HepG2 (cell line): ENCODE measurements at regions not wholly inside any gene's neighbourhood (a gene's known extent, or its start where the extent isn't known, plus 50 kb on each side); places are given as distances from the start of the nearest gene placed in this dataset.

Experiments
- CREB1 ChIP-seq, 2 experiments: fragments of 450-650 bp in 1 of 2; IDR thresholded peaks; 2 replicates each; pipeline ENCODE4 v1.6.1; 2016 to 2017; ENCODE audit warnings: control low read depth in 1 of 2, mild to moderate bottlenecking in 1 of 2, missing compliant biosample characterization in 1 of 2, missing genetic modification characterization in 1 of 2
- MXI1 ChIP-seq: IDR thresholded peaks from 3 replicates; pipeline ENCODE4 v1.6.1; 2012; ENCODE audit warnings: low read depth, low read length, inconsistent platforms, borderline replicate concordance
- PAWR ChIP-seq: sonication (generic); formaldehyde crosslinking; IDR thresholded peaks from 2 replicates; pipeline ENCODE4 v1.4.0; 2020; ENCODE audit warnings: missing genetic modification reagents, mild to moderate bottlenecking, borderline replicate concordance
- POLR2A ChIP-seq, 2 experiments: IDR thresholded peaks; 2 replicates each; pipeline ENCODE4 v1.6.1; 2011; ENCODE audit warnings: low read depth in 2 of 2, low read length in 2 of 2, mild to moderate bottlenecking in 1 of 2, moderate library complexity in 1 of 2; ENCODE audit not compliant: insufficient read depth in 1 of 2
- RELA ChIP-seq: sonication (generic); formaldehyde crosslinking; IDR thresholded peaks from 2 replicates; pipeline ENCODE4 v1.4.0; 2020; ENCODE audit warnings: missing genetic modification reagents
- SETDB1 ChIP-seq: sonication (generic); formaldehyde crosslinking; IDR thresholded peaks from 2 replicates; pipeline ENCODE4 v1.5.1; 2020; ENCODE audit warnings: missing genetic modification reagents, mild to moderate bottlenecking, borderline replicate concordance
- SIN3A ChIP-seq: IDR thresholded peaks from 2 replicates; pipeline ENCODE4 v1.6.1; 2011; ENCODE audit warnings: low read depth, mild to moderate bottlenecking, control low read depth, low read length, borderline replicate concordance
- SMARCC2 ChIP-seq: fragments of 450-650 bp; IDR thresholded peaks from 2 replicates; pipeline ENCODE4 v1.6.1; 2017; ENCODE audit warnings: antibody characterized with exemption, mild to moderate bottlenecking
- SP2 ChIP-seq: sonication (generic); formaldehyde crosslinking; IDR thresholded peaks from 2 replicates; pipeline ENCODE4 v1.5.1; 2020; ENCODE audit warnings: mild to moderate bottlenecking, missing genetic modification reagents
- ZNF12 ChIP-seq: sonication (generic); formaldehyde crosslinking; IDR thresholded peaks from 2 replicates; pipeline ENCODE4 v1.5.0; 2020; ENCODE audit warnings: missing genetic modification reagents
- ZNF329 ChIP-seq: sonication (generic); formaldehyde crosslinking; IDR thresholded peaks from 2 replicates; pipeline ENCODE4 v1.9.0; 2021; ENCODE audit warnings: low read depth, mild to moderate bottlenecking, missing genetic modification reagents
- ZNF350 ChIP-seq: sonication (generic); formaldehyde crosslinking; IDR thresholded peaks from 2 replicates; pipeline ENCODE4 v1.4.0; 2020; ENCODE audit warnings: mild to moderate bottlenecking, low read depth, missing genetic modification reagents, borderline replicate concordance
- TF ChIP-seq, protein P1 (sequence below): sonication (generic); formaldehyde crosslinking; IDR thresholded peaks from 2 replicates; pipeline ENCODE4 v1.4.0; 2020; ENCODE audit warnings: missing genetic modification reagents

DNA sequence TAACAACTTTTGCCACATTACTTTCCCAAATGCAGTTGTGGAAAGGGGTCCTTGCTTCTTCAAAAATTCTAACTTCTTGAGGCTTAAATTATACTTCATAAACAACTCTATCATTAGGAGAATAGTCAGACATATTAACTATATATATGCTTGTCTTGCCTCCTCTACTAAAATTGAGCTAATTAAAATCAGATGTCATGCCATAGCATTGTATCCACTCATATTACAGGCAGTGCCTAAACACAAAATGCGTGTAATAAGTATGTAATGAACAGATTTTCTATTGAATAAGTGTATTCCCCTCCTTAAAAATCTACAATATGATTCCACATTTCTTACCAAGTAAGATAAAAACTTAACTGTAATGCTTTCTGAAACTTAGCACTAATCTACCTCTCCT is 204.5 kb downstream of the PLK2 start:
- TF ChIP-seq CREB1 (IDR thresholded peaks at IDR 0.05) (no peak), CREB1 (CRISPR knock-in tag; IDR thresholded peaks at IDR 0.05) (no peak), SETDB1 (CRISPR knock-in tag) (no peak), SIN3A (no peak), ZNF12 (CRISPR knock-in tag) (no peak), RELA (no peak), ZNF350 (CRISPR knock-in tag) (no peak), ZNF329 (CRISPR knock-in tag) (no peak), POLR2A (IDR thresholded peaks at IDR 0.05; ENCODE audit: insufficient read depth in 1 of 2, low read depth in 2 of 2, low read length in 2 of 2) (no peak), SMARCC2 (no peak), SP2 (CRISPR knock-in tag) (no peak), MXI1 (no peak), PAWR (no peak)
- TF ChIP-seq, protein P1, sequence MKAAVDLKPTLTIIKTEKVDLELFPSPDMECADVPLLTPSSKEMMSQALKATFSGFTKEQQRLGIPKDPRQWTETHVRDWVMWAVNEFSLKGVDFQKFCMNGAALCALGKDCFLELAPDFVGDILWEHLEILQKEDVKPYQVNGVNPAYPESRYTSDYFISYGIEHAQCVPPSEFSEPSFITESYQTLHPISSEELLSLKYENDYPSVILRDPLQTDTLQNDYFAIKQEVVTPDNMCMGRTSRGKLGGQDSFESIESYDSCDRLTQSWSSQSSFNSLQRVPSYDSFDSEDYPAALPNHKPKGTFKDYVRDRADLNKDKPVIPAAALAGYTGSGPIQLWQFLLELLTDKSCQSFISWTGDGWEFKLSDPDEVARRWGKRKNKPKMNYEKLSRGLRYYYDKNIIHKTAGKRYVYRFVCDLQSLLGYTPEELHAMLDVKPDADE (CRISPR knock-in tag), result no peak
